ENCODE measurements at regions not wholly inside any gene's neighbourhood (a gene's known extent, or its start where the extent isn't known, plus 50 kb on each side); places are given as distances from the start of the nearest gene placed in this dataset.

DNA sequence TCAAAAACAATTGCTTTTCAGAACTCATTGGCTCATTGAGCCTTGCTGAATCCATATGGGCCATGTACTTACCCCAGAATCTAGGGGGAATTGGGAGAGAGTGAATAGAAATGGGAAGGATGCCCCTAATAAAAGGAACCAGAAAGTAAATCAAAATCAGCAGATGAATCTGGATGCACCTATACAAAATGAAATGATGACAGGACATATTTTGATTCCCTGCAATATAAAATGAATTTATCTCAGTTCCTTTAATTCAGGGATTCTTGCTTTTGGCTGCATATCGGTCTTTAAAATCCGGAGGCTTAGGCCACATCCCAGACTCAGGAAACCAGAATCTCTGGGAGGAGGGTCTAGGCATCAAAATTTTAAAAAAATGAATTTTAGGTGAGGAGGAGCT, 107.7 kb upstream of the NEO1 start:
- Histone ChIP-seq H3K9ac (ENCODE audit: low read depth in 1 of 2, low read length in 2 of 2) (no peak overlapping the region), H3K36me3 (ENCODE audit: control insufficient read depth in 4 of 4, insufficient read depth in 3 of 4, low read depth in 1 of 4, low read length in 3 of 4) (no peaks in the 10 kb centered on the region), H3K27me3 (ENCODE audit: control insufficient read depth in 4 of 4, insufficient read depth in 4 of 4, low read length in 3 of 4) (no peaks in the 10 kb centered on the region), H3K4me3 (ENCODE audit: low read depth in 1 of 3, low read length in 3 of 3) (no peak overlapping the region), H3K9me3 (ENCODE audit: control insufficient read depth in 4 of 4, low read length in 3 of 4) (peaks cover 0 to 2% (median 0%) of the 10 kb centered on the region in 4 donors), H3K4me1 (ENCODE audit: control insufficient read depth in 4 of 4, insufficient read depth in 4 of 4, low read length in 3 of 4) (no peaks in the 10 kb centered on the region), H3K27ac (ENCODE audit: low read depth in 1 of 2, low read length in 2 of 2) (no peak overlapping the region)
- WGBS: 89% methylated on average over 2 of the region's 2 CpGs
- TF ChIP-seq, protein P1, sequence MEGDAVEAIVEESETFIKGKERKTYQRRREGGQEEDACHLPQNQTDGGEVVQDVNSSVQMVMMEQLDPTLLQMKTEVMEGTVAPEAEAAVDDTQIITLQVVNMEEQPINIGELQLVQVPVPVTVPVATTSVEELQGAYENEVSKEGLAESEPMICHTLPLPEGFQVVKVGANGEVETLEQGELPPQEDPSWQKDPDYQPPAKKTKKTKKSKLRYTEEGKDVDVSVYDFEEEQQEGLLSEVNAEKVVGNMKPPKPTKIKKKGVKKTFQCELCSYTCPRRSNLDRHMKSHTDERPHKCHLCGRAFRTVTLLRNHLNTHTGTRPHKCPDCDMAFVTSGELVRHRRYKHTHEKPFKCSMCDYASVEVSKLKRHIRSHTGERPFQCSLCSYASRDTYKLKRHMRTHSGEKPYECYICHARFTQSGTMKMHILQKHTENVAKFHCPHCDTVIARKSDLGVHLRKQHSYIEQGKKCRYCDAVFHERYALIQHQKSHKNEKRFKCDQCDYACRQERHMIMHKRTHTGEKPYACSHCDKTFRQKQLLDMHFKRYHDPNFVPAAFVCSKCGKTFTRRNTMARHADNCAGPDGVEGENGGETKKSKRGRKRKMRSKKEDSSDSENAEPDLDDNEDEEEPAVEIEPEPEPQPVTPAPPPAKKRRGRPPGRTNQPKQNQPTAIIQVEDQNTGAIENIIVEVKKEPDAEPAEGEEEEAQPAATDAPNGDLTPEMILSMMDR (IDR thresholded peaks at IDR 0.05; ENCODE audit: low read depth, low read length, missing input control): no peak
- TF ChIP-seq YY1 (IDR thresholded peaks at IDR 0.05) (no peak), HNF4A (conservative IDR thresholded peaks at IDR 0.05) (no peak), RAD21 (IDR thresholded peaks at IDR 0.05) (no peak)
- TF ChIP-seq, protein P2, sequence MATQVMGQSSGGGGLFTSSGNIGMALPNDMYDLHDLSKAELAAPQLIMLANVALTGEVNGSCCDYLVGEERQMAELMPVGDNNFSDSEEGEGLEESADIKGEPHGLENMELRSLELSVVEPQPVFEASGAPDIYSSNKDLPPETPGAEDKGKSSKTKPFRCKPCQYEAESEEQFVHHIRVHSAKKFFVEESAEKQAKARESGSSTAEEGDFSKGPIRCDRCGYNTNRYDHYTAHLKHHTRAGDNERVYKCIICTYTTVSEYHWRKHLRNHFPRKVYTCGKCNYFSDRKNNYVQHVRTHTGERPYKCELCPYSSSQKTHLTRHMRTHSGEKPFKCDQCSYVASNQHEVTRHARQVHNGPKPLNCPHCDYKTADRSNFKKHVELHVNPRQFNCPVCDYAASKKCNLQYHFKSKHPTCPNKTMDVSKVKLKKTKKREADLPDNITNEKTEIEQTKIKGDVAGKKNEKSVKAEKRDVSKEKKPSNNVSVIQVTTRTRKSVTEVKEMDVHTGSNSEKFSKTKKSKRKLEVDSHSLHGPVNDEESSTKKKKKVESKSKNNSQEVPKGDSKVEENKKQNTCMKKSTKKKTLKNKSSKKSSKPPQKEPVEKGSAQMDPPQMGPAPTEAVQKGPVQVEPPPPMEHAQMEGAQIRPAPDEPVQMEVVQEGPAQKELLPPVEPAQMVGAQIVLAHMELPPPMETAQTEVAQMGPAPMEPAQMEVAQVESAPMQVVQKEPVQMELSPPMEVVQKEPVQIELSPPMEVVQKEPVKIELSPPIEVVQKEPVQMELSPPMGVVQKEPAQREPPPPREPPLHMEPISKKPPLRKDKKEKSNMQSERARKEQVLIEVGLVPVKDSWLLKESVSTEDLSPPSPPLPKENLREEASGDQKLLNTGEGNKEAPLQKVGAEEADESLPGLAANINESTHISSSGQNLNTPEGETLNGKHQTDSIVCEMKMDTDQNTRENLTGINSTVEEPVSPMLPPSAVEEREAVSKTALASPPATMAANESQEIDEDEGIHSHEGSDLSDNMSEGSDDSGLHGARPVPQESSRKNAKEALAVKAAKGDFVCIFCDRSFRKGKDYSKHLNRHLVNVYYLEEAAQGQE (IDR thresholded peaks at IDR 0.05): no peak
- no peak for DNase-seq (ENCODE audit: low spot score)

DNA sequence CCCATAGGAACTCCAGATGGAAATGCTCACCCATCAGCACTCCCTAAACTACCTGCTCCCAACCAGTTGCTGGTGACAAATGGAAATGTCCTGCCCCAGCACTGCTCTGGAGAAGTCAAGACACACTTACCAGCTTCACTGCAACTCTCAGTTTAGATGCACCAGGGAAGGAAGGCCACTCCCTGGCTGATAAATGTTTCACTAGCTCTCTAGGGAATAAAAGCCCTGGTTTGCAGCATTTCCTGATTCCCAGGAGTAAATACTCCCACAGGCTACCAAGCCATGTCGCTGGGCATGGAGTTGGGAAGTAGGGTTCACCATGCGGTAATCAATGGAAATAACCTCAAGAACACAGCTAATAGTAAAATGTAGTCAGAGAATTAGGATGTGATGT, 112.0 kb upstream of the NEO1 start:
- Histone ChIP-seq H3K4me3 (ENCODE audit: low read depth in 1 of 3, low read length in 3 of 3) (no peak overlapping the region), H3K4me1 (ENCODE audit: control insufficient read depth in 4 of 4, insufficient read depth in 4 of 4, low read length in 3 of 4) (no peaks in the 10 kb centered on the region), H3K27ac (ENCODE audit: low read depth in 1 of 2, low read length in 2 of 2) (no peak overlapping the region), H3K9ac (ENCODE audit: low read depth in 1 of 2, low read length in 2 of 2) (no peak overlapping the region), H3K27me3 (ENCODE audit: control insufficient read depth in 4 of 4, insufficient read depth in 4 of 4, low read length in 3 of 4) (no peaks in the 10 kb centered on the region), H3K9me3 (ENCODE audit: control insufficient read depth in 4 of 4, low read length in 3 of 4) (no peaks in the 10 kb centered on the region), H3K36me3 (ENCODE audit: control insufficient read depth in 4 of 4, insufficient read depth in 3 of 4, low read depth in 1 of 4, low read length in 3 of 4) (no peaks in the 10 kb centered on the region)
- WGBS: 79% methylated on average over 2 of the region's 2 CpGs
- no peak for DNase-seq (ENCODE audit: low spot score)
- TF ChIP-seq HNF4G (IDR thresholded peaks at IDR 0.05): no peak
- TF ChIP-seq, protein P3, sequence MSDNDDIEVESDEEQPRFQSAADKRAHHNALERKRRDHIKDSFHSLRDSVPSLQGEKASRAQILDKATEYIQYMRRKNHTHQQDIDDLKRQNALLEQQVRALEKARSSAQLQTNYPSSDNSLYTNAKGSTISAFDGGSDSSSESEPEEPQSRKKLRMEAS (IDR thresholded peaks at IDR 0.05): no peak

DNA sequence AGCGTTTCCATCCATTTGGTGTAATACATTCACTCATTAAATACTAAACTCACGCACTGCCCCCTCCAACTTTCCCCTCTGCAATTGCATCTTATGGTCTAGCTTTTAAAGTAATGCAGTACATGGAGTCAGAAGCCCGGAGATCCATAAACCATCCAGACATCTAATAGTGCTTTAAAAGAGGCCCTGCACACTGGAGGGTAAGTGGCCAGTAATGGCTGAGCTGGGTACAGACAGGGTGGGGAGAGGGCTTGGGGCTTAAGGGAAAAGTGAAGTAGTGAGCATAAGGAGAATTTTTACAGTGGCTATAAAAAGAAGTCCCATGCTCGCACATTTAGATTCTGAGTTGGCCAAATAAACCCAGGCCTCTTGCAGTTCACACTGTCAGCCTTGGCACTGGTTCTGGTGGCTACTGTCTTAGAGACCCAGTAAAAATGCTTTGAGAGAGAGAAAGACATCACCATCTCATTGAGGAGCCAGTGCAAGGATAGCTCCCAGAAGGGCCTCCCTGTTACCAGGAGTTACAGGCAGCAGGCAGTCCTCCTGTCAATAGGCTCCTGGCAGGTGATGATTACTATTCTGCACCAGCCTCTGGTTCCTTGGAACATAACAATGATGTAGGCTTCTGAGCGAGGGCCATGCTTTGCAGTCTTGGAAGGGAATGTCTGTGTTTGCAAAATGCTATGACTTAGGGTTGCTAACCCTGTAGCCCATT, 112.6 kb upstream of the NEO1 start:
- H3K9ac ChIP-seq (ENCODE audit: low read depth in 1 of 2, low read length in 2 of 2): no peak overlapping the region
- no peaks in the 10 kb centered on the region for H3K4me1 ChIP-seq (ENCODE audit: control insufficient read depth in 4 of 4, insufficient read depth in 4 of 4, low read length in 3 of 4)
- no peak overlapping the region for H3K4me3 ChIP-seq (ENCODE audit: low read depth in 1 of 3, low read length in 3 of 3)
- H3K27me3 ChIP-seq (ENCODE audit: control insufficient read depth in 4 of 4, insufficient read depth in 4 of 4, low read length in 3 of 4): no peaks in the 10 kb centered on the region
- no peak overlapping the region for H3K27ac ChIP-seq (ENCODE audit: low read depth in 1 of 2, low read length in 2 of 2)
- DNase-seq (ENCODE audit: low spot score): no peak
- no peaks in the 10 kb centered on the region for H3K9me3 ChIP-seq (ENCODE audit: control insufficient read depth in 4 of 4, low read length in 3 of 4)
- H3K36me3 ChIP-seq (ENCODE audit: control insufficient read depth in 4 of 4, insufficient read depth in 3 of 4, low read depth in 1 of 4, low read length in 3 of 4): no peaks in the 10 kb centered on the region
- WGBS: 82% methylated on average over 5 of the region's 5 CpGs
- TF ChIP-seq GABPA (IDR thresholded peaks at IDR 0.05 in 1 of 2, conservative IDR thresholded peaks at IDR 0.05 in 1 of 2): no peak
- no peak for TF ChIP-seq RAD21 (IDR thresholded peaks at IDR 0.05)
- TF ChIP-seq, protein P4, sequence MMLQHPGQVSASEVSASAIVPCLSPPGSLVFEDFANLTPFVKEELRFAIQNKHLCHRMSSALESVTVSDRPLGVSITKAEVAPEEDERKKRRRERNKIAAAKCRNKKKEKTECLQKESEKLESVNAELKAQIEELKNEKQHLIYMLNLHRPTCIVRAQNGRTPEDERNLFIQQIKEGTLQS (IDR thresholded peaks at IDR 0.05): no peak
- TF ChIP-seq FOXA1 (IDR thresholded peaks at IDR 0.05): no peak
- no peak for TF ChIP-seq YY1 (IDR thresholded peaks at IDR 0.05)
- TF ChIP-seq SP1 (IDR thresholded peaks at IDR 0.05): no peak
- TF ChIP-seq JUND (IDR thresholded peaks at IDR 0.05): no peak
- no peak for TF ChIP-seq NR2F2 (IDR thresholded peaks at IDR 0.05)
- TF ChIP-seq, protein P5, sequence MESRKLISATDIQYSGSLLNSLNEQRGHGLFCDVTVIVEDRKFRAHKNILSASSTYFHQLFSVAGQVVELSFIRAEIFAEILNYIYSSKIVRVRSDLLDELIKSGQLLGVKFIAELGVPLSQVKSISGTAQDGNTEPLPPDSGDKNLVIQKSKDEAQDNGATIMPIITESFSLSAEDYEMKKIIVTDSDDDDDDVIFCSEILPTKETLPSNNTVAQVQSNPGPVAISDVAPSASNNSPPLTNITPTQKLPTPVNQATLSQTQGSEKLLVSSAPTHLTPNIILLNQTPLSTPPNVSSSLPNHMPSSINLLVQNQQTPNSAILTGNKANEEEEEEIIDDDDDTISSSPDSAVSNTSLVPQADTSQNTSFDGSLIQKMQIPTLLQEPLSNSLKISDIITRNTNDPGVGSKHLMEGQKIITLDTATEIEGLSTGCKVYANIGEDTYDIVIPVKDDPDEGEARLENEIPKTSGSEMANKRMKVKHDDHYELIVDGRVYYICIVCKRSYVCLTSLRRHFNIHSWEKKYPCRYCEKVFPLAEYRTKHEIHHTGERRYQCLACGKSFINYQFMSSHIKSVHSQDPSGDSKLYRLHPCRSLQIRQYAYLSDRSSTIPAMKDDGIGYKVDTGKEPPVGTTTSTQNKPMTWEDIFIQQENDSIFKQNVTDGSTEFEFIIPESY (IDR thresholded peaks at IDR 0.05): no peak
- TF ChIP-seq, protein P2 (IDR thresholded peaks at IDR 0.05): no peak
- TF ChIP-seq RXRA (IDR thresholded peaks at IDR 0.05): no peak
- no peak for TF ChIP-seq HNF4G (IDR thresholded peaks at IDR 0.05)
- no peak for TF ChIP-seq TAF1 (conservative IDR thresholded peaks at IDR 0.05)
- no peak for TF ChIP-seq HNF4A (conservative IDR thresholded peaks at IDR 0.05)
